GM18520 (cell line): ENCODE measurements at regions not wholly inside any gene's neighbourhood (a gene's known extent, or its start where the extent isn't known, plus 50 kb on each side); places are given as distances from the start of the nearest gene placed in this dataset.
"Not testable (repeated sequence)": the region's sequence is repeated elsewhere in the genome, so short reads cannot be mapped to it uniquely, and the experiment has no call there.

Experiments
- ATAC-seq: cut with Tn5 transposase; IDR thresholded peaks from one replicate; pipeline ENCODE4 v1.9.1; 2021; ENCODE audit not compliant: unreplicated experiment

DNA sequence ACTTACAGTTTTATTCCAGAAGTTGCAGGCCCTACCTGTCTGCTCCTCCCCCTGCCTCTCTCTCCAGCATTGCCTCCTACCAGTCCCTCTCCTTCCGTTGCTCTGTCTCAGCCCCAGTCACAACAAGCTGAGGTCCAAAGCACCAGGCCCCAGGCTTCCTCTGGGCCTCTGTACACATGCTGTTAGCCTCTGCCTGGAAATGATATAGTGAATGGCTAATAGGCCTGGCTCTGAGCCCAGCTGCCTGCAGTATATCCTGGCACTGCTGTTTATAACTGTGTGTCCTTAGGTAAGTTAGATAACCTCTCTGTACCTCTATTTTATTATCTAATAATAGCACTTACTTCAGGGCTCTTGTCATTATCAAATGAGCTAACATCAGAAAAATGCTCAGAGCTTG, 114.9 kb upstream of the PWP1 start:
- no peak for ATAC-seq

DNA sequence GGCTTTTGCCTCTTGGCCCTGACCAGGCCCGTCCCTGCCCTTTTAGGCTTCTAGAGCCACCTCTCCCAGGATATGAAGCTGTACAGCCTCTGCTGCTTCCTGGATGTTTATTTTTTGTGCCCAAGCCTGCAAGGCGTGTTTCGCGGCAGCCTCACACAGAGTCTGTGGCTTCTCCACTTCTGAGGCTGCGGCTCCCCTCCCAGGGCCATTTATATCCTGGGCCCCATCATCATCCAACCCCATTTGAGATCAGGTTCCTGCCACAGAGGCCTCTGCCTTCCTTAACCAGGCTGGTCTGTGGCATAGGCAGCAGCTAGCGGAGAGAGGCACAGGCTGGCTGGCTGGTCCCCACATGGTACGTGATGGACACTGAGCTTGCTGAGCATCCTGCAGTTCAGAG, 114.1 kb upstream of the PWP1 start:
- no peak for ATAC-seq

GRCh38 chr12:107574691-107575090, 110.9 kb upstream of the PWP1 start:
- ATAC-seq = no peak

GRCh38 chr12:107580750-107581618, 104.6 kb upstream of the PWP1 start:
- no peak for ATAC-seq

GRCh38 chr12:107581619-107582015, 104.0 kb upstream of the PWP1 start:
- no peak for ATAC-seq

- no peak for ATAC-seq
These were observed 102.0 kb upstream of the PWP1 start for GRCh38 chr12:107583551-107583950.

- no peak for ATAC-seq
These were observed 101.0 kb upstream of the PWP1 start for GRCh38 chr12:107584563-107584962.

DNA sequence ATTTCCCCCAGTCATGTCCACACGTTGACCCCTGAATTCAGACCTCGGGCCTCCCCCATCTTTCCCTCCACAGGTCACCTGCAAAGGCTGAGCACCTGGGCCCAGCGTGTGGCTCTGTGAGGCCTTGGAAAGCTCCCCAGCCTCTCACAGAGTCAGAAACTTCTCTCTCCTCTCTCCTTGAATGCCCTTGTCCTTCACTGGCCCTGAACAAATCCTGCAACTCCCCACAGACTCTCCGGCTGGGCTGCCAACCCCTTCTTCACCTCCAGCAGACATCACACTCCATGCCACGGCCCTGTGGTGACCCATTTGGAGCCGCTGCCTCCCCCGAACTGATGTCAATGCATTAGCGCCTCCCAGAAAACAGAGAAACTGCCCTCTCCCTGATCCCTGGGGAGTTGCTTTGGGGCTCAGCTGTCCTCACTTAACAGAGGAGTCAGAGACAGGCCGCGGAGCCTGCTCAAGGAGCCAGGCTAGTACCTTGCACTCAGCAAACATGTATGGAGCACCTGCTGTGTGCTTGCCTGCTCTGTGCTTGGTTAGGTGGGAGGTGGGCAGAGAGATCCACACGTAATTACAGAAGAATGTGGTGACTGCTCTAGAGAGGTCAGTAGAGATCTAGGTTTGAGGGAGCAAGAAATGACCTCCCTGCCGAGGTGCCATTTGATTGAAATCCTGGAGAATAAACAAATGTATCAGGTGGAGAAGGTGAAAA, 99.2 kb upstream of the PWP1 start:
- no peak for ATAC-seq

- no peak for ATAC-seq
These were observed 95.2 kb upstream of the PWP1 start for GRCh38 chr12:107590413-107590812.

DNA sequence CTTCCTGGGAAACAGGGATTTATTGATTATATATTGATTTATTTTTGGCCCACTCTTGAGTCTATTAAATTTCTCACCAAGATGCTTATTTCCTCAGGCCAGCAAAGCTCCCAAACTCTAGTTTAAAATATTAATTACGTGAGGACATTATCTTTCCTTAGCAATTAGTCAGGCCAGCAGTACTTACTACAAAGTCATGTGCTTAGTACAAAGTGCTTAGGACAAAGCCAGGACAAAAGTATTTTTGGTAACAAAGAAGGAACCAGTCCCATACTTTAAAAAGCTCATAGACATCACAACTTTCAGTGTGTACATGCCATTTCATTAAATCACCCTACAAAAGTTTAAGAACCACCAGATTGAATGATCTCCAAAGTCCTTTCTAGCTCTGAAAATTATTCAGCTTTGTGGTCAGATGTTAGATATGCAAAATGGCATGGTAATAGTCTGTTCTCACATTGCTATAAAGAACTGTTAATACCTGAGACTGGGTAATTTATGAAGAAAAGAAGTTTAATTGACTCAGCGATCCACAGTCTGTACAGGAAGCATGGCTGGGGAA, 94.7 kb upstream of the PWP1 start:
- ATAC-seq = no peak

GRCh38 chr12:107593713-107594381, 91.8 kb upstream of the PWP1 start:
- ATAC-seq = no peak

DNA sequence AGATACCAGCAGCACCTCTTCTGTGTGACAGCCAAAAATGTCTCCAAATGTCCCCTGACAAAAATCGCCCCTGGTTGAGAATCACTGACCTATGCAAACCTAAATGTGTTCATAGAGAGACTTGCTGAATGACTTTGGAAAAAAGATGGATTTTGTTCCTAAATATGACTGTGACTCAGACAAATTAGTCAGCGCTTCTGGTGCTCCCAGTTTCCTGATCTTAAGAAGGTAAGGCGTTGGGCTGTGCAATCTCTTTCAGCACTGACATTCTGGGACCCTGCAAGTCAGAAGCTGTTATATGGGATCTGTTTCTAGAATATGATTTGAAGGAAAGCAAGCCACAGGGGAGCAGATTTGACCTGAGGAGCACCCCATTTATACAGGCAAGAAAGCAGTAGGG, 90.6 kb upstream of the PWP1 start:
- ATAC-seq = no peak

- peak; percentile 69 for ATAC-seq
These were observed 87.7 kb upstream of the PWP1 start for GRCh38 chr12:107597695-107598410.

GRCh38 chr12:107598906-107599305, 86.7 kb upstream of the PWP1 start:
- no peak for ATAC-seq

DNA sequence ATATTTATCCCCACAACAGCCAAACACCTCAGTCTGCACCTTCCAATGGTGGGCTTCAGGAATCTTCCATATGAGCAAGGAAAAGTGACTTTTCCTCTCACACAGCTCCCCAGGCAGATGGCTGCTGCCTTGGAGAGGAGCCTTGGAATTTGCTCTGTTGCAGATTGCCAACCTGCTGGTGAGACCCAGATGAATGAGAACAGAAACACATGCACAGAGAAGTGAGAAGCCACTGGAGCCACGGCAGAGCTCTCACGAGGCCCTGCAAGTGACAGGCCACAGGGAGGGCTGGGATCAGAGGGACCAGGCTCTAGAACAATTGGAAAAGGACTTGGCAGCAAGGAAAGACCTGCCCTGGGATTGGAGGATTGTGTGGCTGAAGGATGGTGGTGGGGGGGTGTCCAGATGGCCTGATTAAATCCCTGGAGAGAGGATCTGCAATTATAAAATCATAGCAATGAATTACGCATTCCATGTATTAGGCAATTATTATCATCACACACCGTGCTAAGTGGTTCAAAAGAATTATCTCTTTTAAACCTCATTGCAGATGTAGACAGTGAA, 84.9 kb upstream of the PWP1 start:
- no peak for ATAC-seq

- no peak for ATAC-seq
These were observed 83.2 kb upstream of the PWP1 start for GRCh38 chr12:107602446-107602845.

GRCh38 chr12:107605293-107605692, 80.3 kb upstream of the PWP1 start:
- no peak for ATAC-seq

- ATAC-seq = peak; percentile 43
These were observed 77.9 kb upstream of the PWP1 start for GRCh38 chr12:107607464-107608392.

GRCh38 chr12:107608779-107609178, 76.8 kb upstream of the PWP1 start:
- ATAC-seq = not testable (repeated sequence)
